Astrocyte (in vitro differentiated cells and primary cell): ENCODE measurements at regions not wholly inside any gene's neighbourhood (a gene's known extent, or its start where the extent isn't known, plus 50 kb on each side); places are given as distances from the start of the nearest gene placed in this dataset.

Experiments used
- CTCF ChIP-seq: IDR thresholded peaks from 2 replicates; pipeline ENCODE4 v1.5.1; 2011; ENCODE audit warnings: low read depth, mild to moderate bottlenecking, inconsistent platforms, low read length, moderate library complexity; ENCODE audit not compliant: insufficient read depth
- EZH2 ChIP-seq: IDR thresholded peaks from 2 replicates; pipeline ENCODE4 v1.6.1; 2012; ENCODE audit warnings: mild to moderate bottlenecking, low read length, inconsistent platforms; ENCODE audit not compliant: insufficient read depth

DNA sequence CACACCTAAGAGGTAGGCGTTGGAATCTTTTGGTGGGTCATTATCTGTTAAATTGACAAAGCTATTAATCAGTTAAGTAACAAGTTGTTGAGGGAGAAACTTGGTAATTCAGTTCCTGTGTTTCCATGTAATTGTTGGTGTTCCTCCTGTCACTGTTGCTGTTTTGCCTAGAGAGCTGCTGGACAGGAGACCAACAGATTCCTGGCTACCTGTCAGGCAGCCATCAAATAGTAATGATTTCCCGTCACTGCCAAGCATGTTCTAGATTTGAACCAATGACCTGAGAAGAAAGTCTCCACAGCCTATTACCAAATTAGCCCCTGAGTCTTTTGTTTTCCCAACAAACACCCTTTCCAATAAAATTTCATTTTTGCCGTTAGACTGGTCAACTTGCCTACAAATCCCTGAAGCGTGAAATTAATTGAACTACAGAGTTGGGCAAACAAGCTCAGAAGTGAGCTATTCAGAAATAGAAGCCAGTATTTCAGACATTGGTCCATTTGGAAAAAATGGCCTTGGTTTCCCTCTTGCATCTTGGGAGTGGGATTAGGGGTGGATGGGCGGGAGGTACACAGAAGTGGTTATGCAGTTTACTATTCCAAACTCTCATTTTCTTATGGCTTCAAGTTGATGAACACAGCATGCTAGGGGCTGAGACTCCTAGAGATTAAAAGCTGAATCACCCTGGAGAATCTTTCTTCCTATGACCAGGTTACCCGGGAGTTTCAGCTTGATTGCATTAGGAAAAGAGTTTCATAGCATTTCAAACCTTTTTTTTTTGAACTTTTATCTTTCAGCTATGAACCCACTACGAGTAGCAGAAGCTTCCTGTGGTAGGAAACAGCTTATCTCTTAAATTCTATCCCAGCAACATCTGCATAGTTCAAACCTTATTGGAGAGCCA lies 262.8 kb upstream of the MAF start:
- TF ChIP-seq CTCF (no peak), EZH2 (no peak)
